ENCODE measurements at regions not wholly inside any gene's neighbourhood (a gene's known extent, or its start where the extent isn't known, plus 50 kb on each side); places are given as distances from the start of the nearest gene placed in this dataset.

DNA sequence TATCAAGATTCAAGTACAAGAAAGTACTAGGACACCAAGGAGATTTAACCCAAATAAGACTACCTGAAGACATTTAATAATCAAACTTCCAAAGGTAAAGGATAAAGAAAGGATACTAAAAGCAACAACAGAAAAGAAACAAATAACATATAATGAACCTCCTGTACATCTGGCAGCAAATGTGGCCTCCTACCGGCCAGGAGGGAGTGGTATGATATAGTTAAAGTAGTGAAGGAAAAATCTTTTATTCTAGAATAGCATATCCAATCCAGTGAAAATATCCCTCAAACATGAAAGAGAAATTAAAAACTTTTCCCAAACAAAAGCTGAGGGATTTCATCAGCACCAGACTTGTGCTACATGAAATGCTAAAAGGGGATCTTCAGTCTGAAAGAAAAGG, 104.7 kb upstream of the GUCY1A2 start:
- TF ChIP-seq CTCF (IDR thresholded peaks at IDR 0.05) (no peak), POLR2A (IDR thresholded peaks at IDR 0.05) (no peak)

Measured in uterus (tissue), 2 donors.